A673 (cell line): ENCODE measurements at regions not wholly inside any gene's neighbourhood (a gene's known extent, or its start where the extent isn't known, plus 50 kb on each side); places are given as distances from the start of the nearest gene placed in this dataset.

Experiments used
- BruUV-seq: library from RNA; stranded (reverse); fragments of 400-500 nt; replicated peaks from 2 replicates; lab custom pipeline; 2021; lab: Mats Ljungman, UMichigan
- CTCF ChIA-PET: fragments of 300-600 bp; sonication (Branson Sonifier 250); formaldehyde crosslinking; loops from one replicate; lab custom pipeline; 2022; ENCODE audit warnings: antibody characterized with exemption; lab: Charles Lee
- POLR2A ChIA-PET: fragments of 300-600 bp; sonication (Branson Sonifier 250); formaldehyde crosslinking; loops from one replicate; lab custom pipeline; 2022; ENCODE audit warnings: antibody characterized with exemption; ENCODE audit not compliant: low non-redundant PET; lab: Charles Lee
- DNase-seq: peaks from one replicate; pipeline ENCODE4 v3.0.0-alpha.2; 2015; ENCODE audit warnings: low spot score
- H3K27ac ChIP-seq: fragments of 200-600 bp; sonication (generic); 2 replicates; pipeline ENCODE4 v1.5.1; 2016; ENCODE audit warnings: mixed run types, low read depth, mild to moderate bottlenecking, mixed read lengths, antibody characterized with exemption, low read length; ENCODE audit not compliant: poor library complexity, severe bottlenecking
- H3K27me3 ChIP-seq: fragments of 200-600 bp; sonication (generic); replicated peaks from 2 replicates; pipeline ENCODE4 v1.6.1; 2017; ENCODE audit warnings: mixed run types, low read depth, mild to moderate bottlenecking, mixed read lengths, antibody characterized with exemption, low read length; ENCODE audit not compliant: insufficient read depth, poor library complexity
- H3K36me3 ChIP-seq: fragments of 200-600 bp; sonication (generic); 2 replicates; pipeline ENCODE4 v1.6.1; 2016; ENCODE audit warnings: mixed run types, mild to moderate bottlenecking, mixed read lengths, antibody characterized with exemption, low read length; ENCODE audit not compliant: insufficient read depth, poor library complexity, severe bottlenecking
- H3K4me1 ChIP-seq: fragments of 200-600 bp; sonication (generic); 2 replicates; pipeline ENCODE4 v1.6.1; 2017; ENCODE audit warnings: mixed run types, mild to moderate bottlenecking, mixed read lengths, antibody characterized with exemption, low read length; ENCODE audit not compliant: insufficient read depth, poor library complexity, severe bottlenecking
- H3K4me3 ChIP-seq: fragments of 200-600 bp; sonication (generic); 2 replicates; pipeline ENCODE4 v1.5.1; 2016; ENCODE audit warnings: low read depth, mixed run types, mild to moderate bottlenecking, mixed read lengths, low read length; ENCODE audit not compliant: poor library complexity, severe bottlenecking
- H3K9me3 ChIP-seq: fragments of 200-600 bp; sonication (generic); 2 replicates; pipeline ENCODE4 v1.6.1; 2016; ENCODE audit warnings: mixed run types, low read depth, mild to moderate bottlenecking, mixed read lengths, antibody characterized with exemption, low read length; ENCODE audit not compliant: poor library complexity, severe bottlenecking
- CTCF ChIP-seq: fragments of 300-800, 200-600 bp; sonication (generic); conservative IDR thresholded peaks from 2 replicates; pipeline ENCODE4 v1.5.1; 2017; ENCODE audit warnings: low read depth, mild to moderate bottlenecking, antibody characterized with exemption, low read length, moderate library complexity, mixed read lengths
- EZH2 ChIP-seq: fragments of 200-600 bp; sonication (generic); IDR thresholded peaks from 2 replicates; pipeline ENCODE4 v1.6.1; 2017; ENCODE audit warnings: borderline replicate concordance, low read depth, mild to moderate bottlenecking, mixed read lengths, antibody characterized with exemption, low read length; ENCODE audit not compliant: poor library complexity, severe bottlenecking
- intact Hi-C: fragments of 100-400 bp; cut with micrococcal nuclease; formaldehyde crosslinking; loops from one replicate; pipeline ENCODE4 v1.10.0; 2022; ENCODE audit not compliant: unreplicated experiment

GRCh38 chr3:135374571-135374970, 579.5 kb downstream of the EPHB1 start:
- intact Hi-C loops, result no loop called here
- CTCF ChIA-PET, result no interaction called here

GRCh38 chr3:135382188-135382587, 583.3 kb upstream of the PPP2R3A start:
- Histone ChIP-seq H3K9me3 (no peaks in the 10 kb centered on the region), H3K27me3 (no peaks in the 10 kb centered on the region), H3K27ac (no peak overlapping the region), H3K4me1 (no peaks in the 10 kb centered on the region), H3K36me3 (no peaks in the 10 kb centered on the region), H3K4me3 (no peak overlapping the region)
- no peak for TF ChIP-seq CTCF
- TF ChIP-seq EZH2, result no peak
- CTCF ChIA-PET, result no interaction called here
- no peak for DNase-seq
- no TSS peak for BruUV-seq
- POLR2A ChIA-PET, result no interaction called here
- intact Hi-C loops, result no loop called here

More at GRCh38 chr3:135374571-135374970, 579.5 kb downstream of the EPHB1 start:
- no peak overlapping the region for H3K27ac ChIP-seq
- BruUV-seq, result no TSS peak
- no peak for TF ChIP-seq CTCF
- H3K27me3 ChIP-seq, result no peaks in the 10 kb centered on the region
- H3K9me3 ChIP-seq, result no peaks in the 10 kb centered on the region
- no peak overlapping the region for H3K4me3 ChIP-seq
- no peaks in the 10 kb centered on the region for H3K36me3 ChIP-seq
- DNase-seq, result no peak
- POLR2A ChIA-PET, result no interaction called here
- H3K4me1 ChIP-seq, result no peaks in the 10 kb centered on the region

GRCh38 chr3:135382621-135383020, 582.9 kb upstream of the PPP2R3A start:
- Histone ChIP-seq H3K4me1 (no peaks in the 10 kb centered on the region), H3K9me3 (no peaks in the 10 kb centered on the region), H3K27ac (no peak overlapping the region), H3K4me3 (no peak overlapping the region), H3K36me3 (no peaks in the 10 kb centered on the region), H3K27me3 (no peaks in the 10 kb centered on the region)
- intact Hi-C loops, result no loop called here
- ChIA-PET CTCF (no interaction called here), POLR2A (no interaction called here)
- DNase-seq, result no peak
- no TSS peak for BruUV-seq
- TF ChIP-seq CTCF, result no peak
- no peak for TF ChIP-seq EZH2
